Activated CD4-positive, alpha-beta T cell treated with anti-CD3 and anti-CD28 coated beads, Interleukin-2, amount 10 ng/mL, durations not matched to agents 24 days and 14 days (primary cell): ENCODE measurements at regions not wholly inside any gene's neighbourhood (a gene's known extent, or its start where the extent isn't known, plus 50 kb on each side); places are given as distances from the start of the nearest gene placed in this dataset.
"Not testable (repeated sequence)": the region's sequence is repeated elsewhere in the genome, so short reads cannot be mapped to it uniquely, and the experiment has no call there.

Experiments used
- DNase-seq: peaks from one replicate; pipeline ENCODE4 v3.0.0; 2022
- H3K27ac Mint-ChIP-seq: one replicate; pipeline ENCODE4 v1.8.0; 2022; ENCODE audit warnings: mild to moderate bottlenecking, mixed read lengths
- H3K27me3 Mint-ChIP-seq: one replicate; pipeline ENCODE4 v1.8.0; 2022; ENCODE audit warnings: mixed read lengths
- H3K36me3 Mint-ChIP-seq: one replicate; pipeline ENCODE4 v1.8.0; 2022; ENCODE audit warnings: low read depth, mild to moderate bottlenecking, mixed read lengths
- H3K4me1 Mint-ChIP-seq: one replicate; pipeline ENCODE4 v1.8.0; 2021; ENCODE audit warnings: mixed read lengths
- H3K4me3 Mint-ChIP-seq: one replicate; pipeline ENCODE4 v1.8.0; 2022; ENCODE audit warnings: mild to moderate bottlenecking, moderate library complexity, mixed read lengths
- H3K9me3 Mint-ChIP-seq: one replicate; pipeline ENCODE4 v1.8.0; 2021; ENCODE audit warnings: mixed read lengths
- intact Hi-C: fragments of 100-400 bp; cut with micrococcal nuclease; formaldehyde crosslinking; loops from one replicate; pipeline ENCODE4 v1.15.1; 2023

DNA sequence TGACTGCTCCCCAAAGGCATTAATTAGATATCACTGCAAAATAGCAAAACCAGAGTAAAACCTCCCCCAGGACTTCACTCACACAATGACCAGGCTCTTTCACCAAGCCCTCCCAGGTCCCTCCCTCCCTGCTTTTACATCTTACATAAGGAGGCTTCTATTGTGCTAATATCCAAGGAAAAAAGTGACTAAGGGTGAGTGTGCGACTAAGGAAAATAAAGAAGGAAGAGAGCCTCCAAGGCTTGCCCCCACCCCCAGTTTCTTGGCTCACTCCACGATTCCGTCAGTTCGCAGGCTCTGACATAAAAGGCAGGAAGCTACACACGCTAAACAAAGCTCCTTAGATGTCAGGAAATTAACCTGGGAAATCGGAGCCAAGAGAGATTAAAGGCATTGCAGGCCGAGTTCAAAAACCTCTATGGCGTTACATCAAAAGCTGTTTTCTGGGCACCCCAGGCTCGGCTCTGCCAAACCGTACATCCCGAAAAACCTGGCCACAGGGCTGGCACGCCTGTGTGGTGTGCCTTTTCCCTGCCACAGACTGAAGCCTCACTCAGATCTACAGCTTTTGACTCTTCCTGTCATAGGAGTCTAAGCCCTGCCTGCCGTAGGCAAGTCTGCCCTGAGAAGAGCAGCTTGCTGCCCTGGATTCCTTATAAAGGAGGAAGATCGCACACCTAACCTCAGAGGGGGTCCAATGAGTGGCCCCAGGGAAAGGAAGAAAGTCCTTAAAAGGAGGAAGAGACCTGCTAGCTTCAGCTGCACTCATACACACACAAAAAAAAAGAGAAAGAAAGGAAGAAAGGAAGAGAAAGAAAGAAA lies 67.0 kb upstream of the SERP2 start:
- Mint-ChIP-seq H3K27me3 (peaks cover 6% of the 10 kb centered on the region), H3K27ac (no peak overlapping the region), H3K36me3 (no peaks in the 10 kb centered on the region), H3K4me1 (peaks cover 25% of the 10 kb centered on the region), H3K9me3 (peaks cover 1% of the 10 kb centered on the region), H3K4me3 (no peak overlapping the region)
- no peak for DNase-seq
- intact Hi-C loops = no loop called here

- Mint-ChIP-seq H3K4me3 (no peak overlapping the region), H3K9me3 (no peaks in the 10 kb centered on the region), H3K27ac (no peak overlapping the region), H3K27me3 (peaks cover 6% of the 10 kb centered on the region), H3K36me3 (no peaks in the 10 kb centered on the region), H3K4me1 (peaks cover 21% of the 10 kb centered on the region)
- DNase-seq = no peak
- intact Hi-C loops = no loop called here
These were observed 66.4 kb upstream of the SERP2 start for GRCh38 chr13:44307255-44307654.

- Mint-ChIP-seq H3K36me3 (no peaks in the 10 kb centered on the region), H3K27ac (no peak overlapping the region), H3K9me3 (no peaks in the 10 kb centered on the region), H3K27me3 (peaks cover 8% of the 10 kb centered on the region), H3K4me1 (peaks cover 21% of the 10 kb centered on the region), H3K4me3 (no peak overlapping the region)
- intact Hi-C loops = no loop called here
- no peak for DNase-seq
These were observed 65.8 kb upstream of the SERP2 start for GRCh38 chr13:44307844-44308243.

- peaks cover 21% of the 10 kb centered on the region for H3K4me1 Mint-ChIP-seq
- H3K27me3 Mint-ChIP-seq = peaks cover 10% of the 10 kb centered on the region
- peaks cover 3% of the 10 kb centered on the region for H3K9me3 Mint-ChIP-seq
- no peak overlapping the region for H3K4me3 Mint-ChIP-seq
- intact Hi-C loops = no loop called here
- no peak overlapping the region for H3K27ac Mint-ChIP-seq
- no peak for DNase-seq
- peaks cover under 1% of the 10 kb centered on the region for H3K36me3 Mint-ChIP-seq
These were observed 65.3 kb upstream of the SERP2 start for GRCh38 chr13:44308352-44308751.

DNA sequence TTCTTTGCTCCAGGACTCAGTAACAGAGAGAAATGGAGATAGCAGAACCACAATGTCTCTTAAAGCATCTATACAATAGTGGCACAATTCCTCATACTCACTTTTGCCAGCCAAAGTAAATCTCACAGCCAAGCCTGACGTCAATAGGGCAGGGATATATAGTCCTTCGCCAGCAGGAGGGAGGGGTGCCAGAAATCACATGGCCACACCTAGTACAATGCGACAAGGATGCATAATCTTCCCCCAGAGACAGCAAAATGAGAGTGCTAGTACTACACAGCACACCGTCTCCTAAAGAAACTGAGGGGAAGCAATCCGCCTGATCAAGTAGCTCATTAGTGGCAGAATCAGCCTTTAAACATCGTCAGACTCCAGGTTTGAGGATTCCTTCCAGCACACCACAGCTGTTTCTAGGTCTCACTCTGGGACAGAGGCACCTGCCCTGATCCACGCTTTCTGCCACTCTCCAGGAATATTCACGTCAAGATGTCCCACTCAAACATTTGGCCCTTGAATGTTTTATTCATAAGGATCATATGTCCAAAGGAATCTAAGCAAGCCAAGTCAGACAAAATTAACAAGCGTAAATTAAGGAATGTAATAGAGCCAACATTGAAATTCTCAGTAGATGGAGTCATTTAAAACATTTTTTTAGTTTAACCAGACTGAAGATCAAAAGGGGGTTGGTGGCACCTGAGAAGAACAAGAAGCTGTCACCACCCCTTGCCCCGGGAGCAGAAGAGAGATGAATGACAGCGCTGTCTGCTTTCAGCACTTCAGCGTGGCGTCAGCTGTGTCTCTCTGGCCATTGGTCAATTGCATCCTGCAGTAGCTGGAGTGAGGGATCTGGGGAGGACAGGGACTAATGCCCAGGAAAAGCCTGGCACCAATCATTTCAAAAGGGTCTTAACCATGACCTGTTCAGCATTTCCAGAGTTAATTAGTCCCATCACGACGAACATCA lies 63.5 kb upstream of the SERP2 start:
- Mint-ChIP-seq H3K4me1 (peaks cover 20% of the 10 kb centered on the region), H3K36me3 (peaks cover 2% of the 10 kb centered on the region), H3K4me3 (no peak overlapping the region), H3K9me3 (peaks cover 7% of the 10 kb centered on the region), H3K27ac (no peak overlapping the region), H3K27me3 (peaks cover 13% of the 10 kb centered on the region)
- DNase-seq = no peak
- intact Hi-C loops = no loop called here

DNA sequence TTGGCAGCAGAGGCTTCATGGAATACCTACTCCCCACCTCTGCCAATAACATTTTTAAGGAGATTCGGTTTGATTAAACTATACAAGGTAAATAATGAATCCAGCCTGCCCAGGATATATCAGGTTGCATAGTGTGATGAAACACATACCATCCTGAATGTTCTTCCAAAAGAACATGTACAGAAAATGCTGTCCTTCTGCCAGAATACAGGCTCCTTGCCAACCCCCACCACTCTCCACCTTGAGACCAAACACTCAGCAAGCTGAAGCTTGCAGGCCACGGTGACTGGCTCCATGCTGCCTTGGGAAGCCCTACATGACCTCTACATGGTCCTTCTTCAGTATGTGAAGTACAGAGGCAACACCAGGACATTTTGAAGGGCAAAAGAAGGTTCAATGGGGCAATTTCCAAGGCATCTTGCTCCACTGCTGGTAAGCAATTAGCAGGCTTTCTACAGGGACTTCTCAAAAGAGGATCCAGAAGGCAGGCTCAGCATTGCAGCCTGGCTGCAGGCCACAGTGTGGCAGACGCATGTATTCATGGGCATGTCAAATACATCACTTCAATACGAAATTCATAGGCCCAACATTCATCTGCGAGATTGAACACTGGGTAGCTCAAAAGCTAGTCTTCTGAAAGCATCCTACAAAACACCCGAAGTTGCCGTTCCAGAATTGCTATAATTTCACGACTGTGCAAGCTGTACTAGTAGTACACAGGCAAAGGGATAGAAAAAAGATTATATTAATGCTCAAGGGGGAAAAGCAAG lies 62.4 kb upstream of the SERP2 start:
- Mint-ChIP-seq H3K27ac (no peak overlapping the region), H3K4me1 (peaks cover 17% of the 10 kb centered on the region), H3K9me3 (peaks cover 10% of the 10 kb centered on the region), H3K27me3 (peaks cover 16% of the 10 kb centered on the region), H3K4me3 (no peak overlapping the region), H3K36me3 (peaks cover 2% of the 10 kb centered on the region)
- no peak for DNase-seq
- intact Hi-C loops = no loop called here

DNA sequence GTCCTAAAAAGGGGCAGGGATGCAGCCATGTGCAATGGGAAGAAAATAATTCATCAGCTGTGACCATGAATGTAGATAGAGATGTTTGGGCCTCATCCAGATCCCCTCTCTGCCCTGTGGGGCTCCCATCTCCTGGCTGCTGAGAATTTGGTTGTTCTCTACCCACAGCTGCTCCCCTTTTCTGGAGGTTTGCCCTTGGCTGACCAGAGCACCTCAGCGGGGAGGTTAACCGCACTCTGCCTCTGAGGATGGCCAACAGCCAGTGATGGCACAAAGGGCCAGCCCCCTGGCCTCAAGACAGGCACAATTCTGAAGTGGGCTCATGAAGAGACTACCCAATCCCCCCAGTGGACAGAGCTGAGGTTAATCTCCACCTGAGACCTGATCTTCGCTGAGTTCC lies 61.5 kb upstream of the SERP2 start:
- intact Hi-C loops = no loop called here
- H3K4me1 Mint-ChIP-seq = peaks cover 12% of the 10 kb centered on the region
- peaks cover 10% of the 10 kb centered on the region for H3K9me3 Mint-ChIP-seq
- H3K36me3 Mint-ChIP-seq = peaks cover 2% of the 10 kb centered on the region
- H3K4me3 Mint-ChIP-seq = no peak overlapping the region
- H3K27me3 Mint-ChIP-seq = peaks cover 18% of the 10 kb centered on the region
- H3K27ac Mint-ChIP-seq = no peak overlapping the region
- DNase-seq = no peak

DNA sequence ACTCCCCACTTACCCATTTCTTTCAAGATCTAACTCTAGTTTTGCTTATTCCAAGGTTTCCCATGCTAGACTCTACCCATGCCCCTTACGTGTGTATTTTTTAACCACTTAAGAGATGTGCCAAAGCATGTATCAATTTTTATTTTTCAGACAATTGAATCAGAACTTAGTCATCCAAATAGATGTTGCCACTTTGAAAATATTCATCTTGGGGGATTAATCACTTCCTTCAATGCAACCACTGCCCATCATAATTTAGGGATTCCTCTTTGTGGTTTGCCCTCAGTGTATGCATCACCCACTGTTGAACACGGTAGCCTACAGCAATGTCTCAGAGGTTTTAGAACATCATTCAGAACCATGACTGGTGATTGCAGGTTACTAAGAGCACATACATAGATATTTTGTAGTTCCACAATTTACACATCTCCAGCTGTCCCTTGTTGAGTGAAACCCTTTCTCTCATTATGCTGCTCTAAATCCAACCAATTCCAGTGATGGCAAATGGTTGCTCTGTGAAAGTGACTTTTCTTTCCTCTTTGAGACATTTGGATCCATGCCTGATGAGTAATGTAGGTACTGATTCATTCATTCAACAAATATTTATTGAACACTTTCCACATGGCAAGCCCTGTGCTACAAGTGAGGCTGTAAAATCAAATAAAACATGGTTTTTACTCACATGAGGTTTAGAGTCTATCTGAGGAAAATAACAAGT lies 60.6 kb upstream of the SERP2 start:
- intact Hi-C loops = no loop called here
- H3K4me1 Mint-ChIP-seq = peaks cover 11% of the 10 kb centered on the region
- peaks cover 10% of the 10 kb centered on the region for H3K9me3 Mint-ChIP-seq
- H3K4me3 Mint-ChIP-seq = no peak overlapping the region
- peaks cover 2% of the 10 kb centered on the region for H3K36me3 Mint-ChIP-seq
- no peak for DNase-seq
- peaks cover 22% of the 10 kb centered on the region for H3K27me3 Mint-ChIP-seq
- no peak overlapping the region for H3K27ac Mint-ChIP-seq

DNA sequence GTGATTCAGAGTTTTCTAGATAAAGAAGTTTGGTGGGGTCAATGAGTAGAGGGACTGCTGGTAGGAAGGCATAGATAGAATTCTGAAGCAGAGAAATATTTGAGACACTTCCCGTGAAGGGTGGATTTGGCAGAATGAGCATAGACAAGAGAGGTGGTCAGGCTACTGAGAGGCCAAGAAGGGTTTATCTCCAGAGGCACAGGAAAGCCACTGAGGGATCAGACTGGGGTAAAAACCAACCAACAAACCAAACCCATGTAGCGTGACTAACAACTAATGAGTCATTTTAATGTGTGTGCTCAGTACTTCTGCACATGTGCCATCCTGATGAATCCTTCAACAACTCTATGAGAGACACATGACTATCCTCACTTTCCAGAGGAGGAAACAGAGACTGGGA lies 60.0 kb upstream of the SERP2 start:
- Mint-ChIP-seq H3K9me3 (peaks cover 10% of the 10 kb centered on the region), H3K4me3 (no peak overlapping the region), H3K27me3 (peaks cover 22% of the 10 kb centered on the region), H3K4me1 (peaks cover 11% of the 10 kb centered on the region), H3K36me3 (peaks cover 2% of the 10 kb centered on the region), H3K27ac (peak overlapping the region; percentile 21)
- intact Hi-C loops = no loop called here
- DNase-seq = no peak

DNA sequence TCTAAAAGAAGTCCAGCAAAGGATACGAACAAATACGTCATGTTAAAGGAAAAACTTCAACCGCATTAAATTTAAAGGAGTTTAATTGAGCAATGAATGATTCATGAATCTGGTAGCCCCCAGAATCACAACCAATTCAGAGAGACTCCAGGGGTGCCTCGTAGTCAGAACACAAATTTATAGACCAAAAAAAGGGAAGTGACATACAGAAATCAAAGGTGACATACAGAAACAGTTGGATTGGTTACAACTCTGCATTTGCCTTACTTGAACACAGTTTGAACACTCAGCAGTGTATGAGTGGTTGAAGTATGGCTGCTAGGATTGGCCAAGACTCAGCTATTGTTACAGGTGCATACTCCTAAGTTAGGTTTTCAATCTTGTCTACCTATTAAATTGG lies 59.5 kb upstream of the SERP2 start:
- Mint-ChIP-seq H3K27me3 (peaks cover 22% of the 10 kb centered on the region), H3K4me1 (peaks cover 11% of the 10 kb centered on the region)
- intact Hi-C loops, DNase-seq, H3K9me3 Mint-ChIP-seq, H3K4me3 Mint-ChIP-seq, H3K36me3 Mint-ChIP-seq, H3K27ac Mint-ChIP-seq: not testable (repeated sequence)

- Mint-ChIP-seq H3K4me3 (no peak overlapping the region), H3K27ac (no peak overlapping the region), H3K9me3 (peaks cover 16% of the 10 kb centered on the region), H3K36me3 (peaks cover 2% of the 10 kb centered on the region), H3K4me1 (peaks cover 9% of the 10 kb centered on the region), H3K27me3 (peaks cover 26% of the 10 kb centered on the region)
- intact Hi-C loops = no loop called here
- no peak for DNase-seq
These were observed 55.9 kb upstream of the SERP2 start for GRCh38 chr13:44317752-44318151.

- no peak for DNase-seq
- H3K27ac Mint-ChIP-seq = no peak overlapping the region
- no peak overlapping the region for H3K4me3 Mint-ChIP-seq
- peaks cover 7% of the 10 kb centered on the region for H3K4me1 Mint-ChIP-seq
- H3K36me3 Mint-ChIP-seq = peaks cover 2% of the 10 kb centered on the region
- intact Hi-C loops = no loop called here
- H3K27me3 Mint-ChIP-seq = peaks cover 25% of the 10 kb centered on the region
- H3K9me3 Mint-ChIP-seq = peaks cover 15% of the 10 kb centered on the region
These were observed 55.5 kb upstream of the SERP2 start for GRCh38 chr13:44318161-44318560.

DNA sequence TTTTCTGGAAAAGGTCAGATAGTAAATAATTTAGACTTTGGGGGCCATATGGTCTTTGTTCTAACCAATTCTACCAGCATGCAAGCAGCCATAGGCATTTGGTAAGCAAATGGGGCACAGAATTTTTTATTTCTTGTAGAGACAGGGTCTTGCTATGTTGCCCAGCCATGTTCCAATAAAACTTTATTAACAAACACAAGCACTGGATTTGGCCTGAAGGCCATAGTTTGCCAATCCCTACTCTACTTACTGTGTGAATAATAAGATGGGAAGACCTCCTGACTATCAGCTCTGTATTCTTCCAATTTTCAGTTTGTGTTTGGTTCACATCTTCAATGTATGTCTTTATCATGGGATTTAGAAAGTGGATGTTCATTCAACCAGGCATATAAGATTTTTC lies 53.0 kb upstream of the SERP2 start:
- Mint-ChIP-seq H3K36me3 (no peaks in the 10 kb centered on the region), H3K9me3 (peaks cover 8% of the 10 kb centered on the region), H3K4me3 (no peak overlapping the region), H3K27me3 (peaks cover 20% of the 10 kb centered on the region), H3K4me1 (no peaks in the 10 kb centered on the region), H3K27ac (no peak overlapping the region)
- no peak for DNase-seq
- intact Hi-C loops = no loop called here
